Uterus (tissue), 3 donors: ENCODE measurements at regions not wholly inside any gene's neighbourhood (a gene's known extent, or its start where the extent isn't known, plus 50 kb on each side); places are given as distances from the start of the nearest gene placed in this dataset.

Source experiments
- DNase-seq, 2 donors: peaks; one replicate each; pipeline ENCODE4 v3.0.0-alpha.2; 2019 to 2020
- H3K27ac ChIP-seq, 2 donors: fragments of 200-600 bp; sonication (generic); 1 replicate in 1 of 2; 2 replicates in 1 of 2; pipeline ENCODE4 v1.5.1; 2016 to 2018
- H3K27me3 ChIP-seq, 2 donors: fragments of 200-600 bp; sonication (generic); one replicate each; pipeline ENCODE4 v1.5.1; 2018 to 2019; ENCODE audit warnings: control low read depth in 1 of 2
- H3K36me3 ChIP-seq, 2 donors: fragments of 200-600 bp; sonication (generic); one replicate each; pipeline ENCODE4 v1.5.1; 2019; ENCODE audit warnings: control low read depth in 1 of 2
- H3K4me1 ChIP-seq, 2 donors: fragments of 200-600 bp; sonication (generic); one replicate each; pipeline ENCODE4 v1.5.1; 2018 to 2019; ENCODE audit warnings: control low read depth in 1 of 2
- H3K4me3 ChIP-seq, 2 donors: fragments of 200-600 bp; sonication (generic); 1 replicate in 1 of 2; 2 replicates in 1 of 2; pipeline ENCODE4 v1.5.1; 2018 to 2019; ENCODE audit warnings: mild to moderate bottlenecking in 1 of 2
- H3K9me3 ChIP-seq, 2 donors: fragments of 200-600 bp; sonication (generic); one replicate each; pipeline ENCODE4 v1.5.1; 2019; ENCODE audit warnings: control low read depth in 1 of 2
- POLR2A ChIP-seq, 2 donors: fragments of 450-650 bp; IDR thresholded peaks; one replicate each; pipeline ENCODE4 v1.6.1; 2016; ENCODE audit warnings: antibody characterized with exemption in 2 of 2, mild to moderate bottlenecking in 1 of 2, moderate library complexity in 1 of 2
- intact Hi-C: fragments of 100-400 bp; cut with DNase I; formaldehyde crosslinking; loops from one replicate; pipeline ENCODE4 v1.15.1; 2023; ENCODE audit warnings: low total_unique reads
- TF ChIP-seq, protein P1 (sequence below), 4 experiments: fragments of 200-600 bp in 2 of 4; fragments of 450-650 bp in 2 of 4; sonication (generic) in 2 of 4; IDR thresholded peaks; one replicate each; pipeline ENCODE4 v1.5.1; 2016 to 2019; ENCODE audit warnings: antibody characterized with exemption in 4 of 4, mild to moderate bottlenecking in 2 of 4, moderate library complexity in 1 of 4
- donor health status: DM: yes; HTN: yes; CAD: no.

DNA sequence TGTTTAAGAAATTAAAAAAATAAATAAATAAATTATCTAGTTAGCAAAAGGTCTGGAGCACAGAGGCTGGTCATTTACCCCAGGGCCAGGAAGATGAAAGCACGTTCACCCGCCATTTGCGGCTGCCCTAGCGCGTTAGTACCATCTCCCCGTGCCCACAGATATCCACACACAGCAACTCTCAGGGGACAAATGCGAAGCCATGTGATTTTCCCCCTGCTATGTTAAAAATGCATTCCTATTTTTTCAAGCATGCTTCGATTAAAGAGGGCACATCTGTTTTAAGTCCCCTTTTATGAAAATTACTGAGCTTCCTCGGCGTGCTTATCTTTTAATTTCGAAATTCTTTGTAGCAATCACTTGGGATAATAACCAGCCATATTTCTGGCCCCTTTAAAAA lies 56.9 kb upstream of the PIWIL1 start:
- intact Hi-C loops = no loop called here
- Histone ChIP-seq H3K4me3 (no peak overlapping the region), H3K9me3 (no peaks in the 10 kb centered on the region), H3K27me3 (no peaks in the 10 kb centered on the region), H3K4me1 (no peaks in the 10 kb centered on the region), H3K36me3 (no peaks in the 10 kb centered on the region), H3K27ac (peak overlapping the region in 1 of 2 donors; percentile 3)
- no peak for TF ChIP-seq POLR2A (IDR thresholded peaks at IDR 0.05)
- TF ChIP-seq, protein P1, sequence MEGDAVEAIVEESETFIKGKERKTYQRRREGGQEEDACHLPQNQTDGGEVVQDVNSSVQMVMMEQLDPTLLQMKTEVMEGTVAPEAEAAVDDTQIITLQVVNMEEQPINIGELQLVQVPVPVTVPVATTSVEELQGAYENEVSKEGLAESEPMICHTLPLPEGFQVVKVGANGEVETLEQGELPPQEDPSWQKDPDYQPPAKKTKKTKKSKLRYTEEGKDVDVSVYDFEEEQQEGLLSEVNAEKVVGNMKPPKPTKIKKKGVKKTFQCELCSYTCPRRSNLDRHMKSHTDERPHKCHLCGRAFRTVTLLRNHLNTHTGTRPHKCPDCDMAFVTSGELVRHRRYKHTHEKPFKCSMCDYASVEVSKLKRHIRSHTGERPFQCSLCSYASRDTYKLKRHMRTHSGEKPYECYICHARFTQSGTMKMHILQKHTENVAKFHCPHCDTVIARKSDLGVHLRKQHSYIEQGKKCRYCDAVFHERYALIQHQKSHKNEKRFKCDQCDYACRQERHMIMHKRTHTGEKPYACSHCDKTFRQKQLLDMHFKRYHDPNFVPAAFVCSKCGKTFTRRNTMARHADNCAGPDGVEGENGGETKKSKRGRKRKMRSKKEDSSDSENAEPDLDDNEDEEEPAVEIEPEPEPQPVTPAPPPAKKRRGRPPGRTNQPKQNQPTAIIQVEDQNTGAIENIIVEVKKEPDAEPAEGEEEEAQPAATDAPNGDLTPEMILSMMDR (IDR thresholded peaks at IDR 0.05) = no peak
- DNase-seq = no peak

DNA sequence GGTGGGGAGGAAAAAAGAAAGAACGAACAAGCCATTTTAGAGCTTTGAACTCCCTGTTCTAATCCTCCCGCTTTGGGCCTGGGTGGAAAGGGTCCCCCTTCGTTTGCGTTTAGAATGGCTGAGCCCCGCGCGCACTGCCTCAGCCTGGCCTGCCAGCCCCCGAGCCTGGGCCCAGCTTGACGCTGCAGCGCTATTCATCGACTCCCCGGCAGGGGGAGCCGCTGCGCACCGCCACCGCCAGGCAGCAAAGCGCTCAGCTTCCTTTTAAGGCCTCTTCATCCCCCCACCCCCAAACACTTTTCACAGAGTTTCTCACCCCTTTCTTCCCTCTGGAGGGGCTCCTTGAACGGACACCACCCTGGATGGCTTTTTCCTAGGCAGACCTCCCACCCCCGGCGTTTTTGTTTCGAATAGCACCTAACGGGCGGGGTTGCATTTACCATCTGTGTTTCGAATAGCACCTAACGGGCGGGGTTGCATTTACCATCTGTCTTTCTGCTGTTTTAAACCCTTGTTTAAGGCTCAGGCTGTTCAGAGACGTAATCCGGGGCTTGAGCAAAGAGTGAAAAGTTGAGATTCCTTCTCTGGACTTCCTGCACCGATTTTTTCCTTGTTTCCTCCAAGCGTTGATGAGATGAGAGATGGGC lies 56.4 kb upstream of the PIWIL1 start:
- H3K27ac ChIP-seq = peak overlapping the region in 1 of 2 donors; percentile 3
- no peaks in the 10 kb centered on the region for H3K27me3 ChIP-seq
- TF ChIP-seq, protein P1 (IDR thresholded peaks at IDR 0.05) = peak; percentile 31 to 54 (median 41)
- no peak for TF ChIP-seq POLR2A (IDR thresholded peaks at IDR 0.05)
- no peaks in the 10 kb centered on the region for H3K36me3 ChIP-seq
- peak in 1 of 2 donors; percentile 50 for DNase-seq
- no peaks in the 10 kb centered on the region for H3K9me3 ChIP-seq
- H3K4me1 ChIP-seq = no peaks in the 10 kb centered on the region
- H3K4me3 ChIP-seq = no peak overlapping the region
- intact Hi-C loops = no loop called here

DNA sequence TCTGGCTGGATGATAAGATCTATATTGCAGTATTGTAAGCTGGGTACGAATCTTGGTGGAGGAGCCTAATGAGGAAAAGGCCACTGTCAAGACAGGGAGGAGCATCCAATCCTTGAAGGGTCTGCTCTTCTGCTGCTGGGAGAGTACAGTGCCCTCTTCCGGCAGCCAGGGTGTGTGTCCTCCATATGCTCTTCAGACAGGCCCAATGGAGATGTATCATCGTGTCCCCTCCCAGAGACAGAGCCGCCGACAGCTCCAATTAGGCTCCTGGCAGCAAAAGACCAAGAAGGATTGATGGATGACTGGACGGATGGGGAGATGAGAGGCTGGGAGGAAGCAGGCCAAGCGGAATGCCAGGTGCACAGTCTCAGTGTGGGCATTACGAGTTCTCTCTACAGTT lies 51.6 kb upstream of the PIWIL1 start:
- intact Hi-C loops = no loop called here
- TF ChIP-seq, protein P1 (IDR thresholded peaks at IDR 0.05) = no peak
- no peak for TF ChIP-seq POLR2A (IDR thresholded peaks at IDR 0.05)
- H3K4me1 ChIP-seq = no peaks in the 10 kb centered on the region
- no peaks in the 10 kb centered on the region for H3K9me3 ChIP-seq
- DNase-seq = no peak
- no peaks in the 10 kb centered on the region for H3K36me3 ChIP-seq
- no peak overlapping the region for H3K27ac ChIP-seq
- H3K4me3 ChIP-seq = no peak overlapping the region
- H3K27me3 ChIP-seq = peaks cover 0 to 3% of the 10 kb centered on the region in 2 donors

DNA sequence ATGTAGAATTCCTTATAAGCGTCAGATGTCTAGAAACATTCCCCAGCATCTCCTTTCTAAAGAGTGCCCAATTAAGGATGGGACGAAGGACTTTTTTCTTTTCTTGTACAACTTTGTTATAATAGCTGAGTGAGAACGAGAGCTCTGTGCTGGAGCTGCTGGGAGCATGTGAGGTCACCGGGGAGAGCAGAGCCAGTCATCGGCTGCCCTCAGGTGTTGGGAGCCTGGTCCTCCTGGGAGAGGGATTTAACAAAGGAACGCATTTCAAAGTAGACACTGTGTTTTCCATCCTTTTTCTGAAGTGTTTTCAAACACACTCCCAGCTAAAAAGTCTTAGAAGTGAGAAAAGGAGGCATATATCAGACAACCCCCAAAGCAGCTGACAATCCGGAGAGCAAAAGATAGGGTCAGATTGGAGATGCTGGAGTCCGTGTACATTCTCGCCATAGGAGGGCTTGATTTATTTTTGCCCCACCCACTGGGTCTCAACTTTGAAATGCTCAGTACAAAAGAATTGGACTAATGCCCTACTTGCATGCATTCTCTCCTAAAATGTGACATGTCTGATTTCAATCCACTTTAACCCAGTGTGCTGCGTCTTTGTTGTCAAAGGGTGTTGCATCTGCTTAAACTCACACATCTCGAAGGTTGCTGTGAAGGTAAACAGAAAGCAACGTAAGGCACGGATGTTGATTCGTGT lies 50.8 kb upstream of the PIWIL1 start:
- Histone ChIP-seq H3K9me3 (no peaks in the 10 kb centered on the region), H3K27me3 (peaks cover 0 to 3% of the 10 kb centered on the region in 2 donors), H3K27ac (no peak overlapping the region), H3K36me3 (no peaks in the 10 kb centered on the region), H3K4me1 (no peaks in the 10 kb centered on the region), H3K4me3 (no peak overlapping the region)
- TF ChIP-seq POLR2A (IDR thresholded peaks at IDR 0.05) = no peak
- TF ChIP-seq, protein P1 (IDR thresholded peaks at IDR 0.05) = no peak
- DNase-seq = no peak
- intact Hi-C loops = no loop called here
